ENCODE measurements at regions not wholly inside any gene's neighbourhood (a gene's known extent, or its start where the extent isn't known, plus 50 kb on each side); places are given as distances from the start of the nearest gene placed in this dataset.

GRCh38 chr11:109173504-109173903 is 248.5 kb upstream of the C11orf87 start:
- H3K9me3 Mint-ChIP-seq, result no peaks in the 10 kb centered on the region
- no peak overlapping the region for H3K27ac ChIP-seq
- no peaks in the 10 kb centered on the region for H3K4me1 ChIP-seq
- no peaks in the 10 kb centered on the region for H3K4me1 Mint-ChIP-seq
- TF ChIP-seq EZH2 (IDR thresholded peaks at IDR 0.05) (no peak), EZH2phosphoT487 (IDR thresholded peaks at IDR 0.05) (no peak), CTCF (IDR thresholded peaks at IDR 0.05) (no peak)
- H3K27me3 Mint-ChIP-seq (ENCODE audit: insufficient read depth, low read depth), result peaks cover 8% of the 10 kb centered on the region
- no peaks in the 10 kb centered on the region for H3K9me3 ChIP-seq (ENCODE audit: low read depth)
- no peaks in the 10 kb centered on the region for H3K36me3 Mint-ChIP-seq
- no peak overlapping the region for H3K4me3 ChIP-seq
- H3K9ac ChIP-seq, result no peak overlapping the region
- no peak for DNase-seq (ENCODE audit: low spot score)
- no peak overlapping the region for H3K4me2 ChIP-seq
- no peaks in the 10 kb centered on the region for H3K79me2 ChIP-seq (ENCODE audit: low read depth)
- no peaks in the 10 kb centered on the region for H3F3A ChIP-seq (ENCODE audit: low read depth)
- no peak overlapping the region for H3K27ac Mint-ChIP-seq
- H4K20me1 ChIP-seq (ENCODE audit: low read depth), result no peaks in the 10 kb centered on the region
- no peak overlapping the region for H3K4me3 Mint-ChIP-seq
- H3K36me3 ChIP-seq, result no peaks in the 10 kb centered on the region
- H3K27me3 ChIP-seq, result no peaks in the 10 kb centered on the region
- H2AFZ ChIP-seq (replicated peaks), result no peak overlapping the region

GRCh38 chr11:109184376-109184775 is 237.6 kb upstream of the C11orf87 start:
- H3K9me3 Mint-ChIP-seq, result peaks cover 4% of the 10 kb centered on the region
- TF ChIP-seq EZH2phosphoT487 (IDR thresholded peaks at IDR 0.05) (no peak), CTCF (IDR thresholded peaks at IDR 0.05) (no peak), EZH2 (IDR thresholded peaks at IDR 0.05) (no peak)
- no peaks in the 10 kb centered on the region for H3K27me3 Mint-ChIP-seq (ENCODE audit: insufficient read depth, low read depth)

GRCh38 chr11:109192864-109193263 is 229.1 kb upstream of the C11orf87 start:
- no peak overlapping the region for H3K27ac Mint-ChIP-seq
- no peaks in the 10 kb centered on the region for H3K4me1 Mint-ChIP-seq
- no peak overlapping the region for H3K4me3 Mint-ChIP-seq
- no peaks in the 10 kb centered on the region for H4K20me1 ChIP-seq (ENCODE audit: low read depth)
- no peak overlapping the region for H3K9ac ChIP-seq
- H3K27me3 ChIP-seq, result no peaks in the 10 kb centered on the region
- H3K79me2 ChIP-seq (ENCODE audit: low read depth), result no peaks in the 10 kb centered on the region
- H3K4me1 ChIP-seq, result no peaks in the 10 kb centered on the region
- H3K27ac ChIP-seq, result no peak overlapping the region
- no peak overlapping the region for H3K4me2 ChIP-seq
- H3K36me3 ChIP-seq, result no peaks in the 10 kb centered on the region
- no peaks in the 10 kb centered on the region for H3K9me3 ChIP-seq (ENCODE audit: low read depth)
- H3K9me3 Mint-ChIP-seq, result peaks cover 27% of the 10 kb centered on the region
- H3F3A ChIP-seq (ENCODE audit: low read depth), result no peaks in the 10 kb centered on the region
- DNase-seq (ENCODE audit: low spot score), result no peak
- peaks cover 4% of the 10 kb centered on the region for H3K36me3 Mint-ChIP-seq
- no peak overlapping the region for H3K4me3 ChIP-seq
- TF ChIP-seq EZH2 (IDR thresholded peaks at IDR 0.05), result no peak
- H3K27me3 Mint-ChIP-seq (ENCODE audit: insufficient read depth, low read depth), result peaks cover 3% of the 10 kb centered on the region
- H2AFZ ChIP-seq (replicated peaks), result no peak overlapping the region

More at GRCh38 chr11:109184376-109184775, 237.6 kb upstream of the C11orf87 start:
- no peaks in the 10 kb centered on the region for H3F3A ChIP-seq (ENCODE audit: low read depth)
- Mint-ChIP-seq H3K4me1 (no peaks in the 10 kb centered on the region), H3K4me3 (no peak overlapping the region), H3K36me3 (no peaks in the 10 kb centered on the region), H3K27ac (no peak overlapping the region)
- no peaks in the 10 kb centered on the region for H3K79me2 ChIP-seq (ENCODE audit: low read depth)
- no peak overlapping the region for H2AFZ ChIP-seq (replicated peaks)
- no peak overlapping the region for H3K4me2 ChIP-seq
- H3K9me3 ChIP-seq (ENCODE audit: low read depth), result no peaks in the 10 kb centered on the region
- no peaks in the 10 kb centered on the region for H3K36me3 ChIP-seq
- DNase-seq (ENCODE audit: low spot score), result no peak
- H3K27me3 ChIP-seq, result no peaks in the 10 kb centered on the region
- no peaks in the 10 kb centered on the region for H4K20me1 ChIP-seq (ENCODE audit: low read depth)
- no peak overlapping the region for H3K9ac ChIP-seq
- no peaks in the 10 kb centered on the region for H3K4me1 ChIP-seq
- no peak overlapping the region for H3K27ac ChIP-seq
- H3K4me3 ChIP-seq, result no peak overlapping the region

GRCh38 chr11:109193880-109194279 is 228.1 kb upstream of the C11orf87 start:
- Histone ChIP-seq H2AFZ (replicated peaks) (no peak overlapping the region), H3K36me3 (no peaks in the 10 kb centered on the region), H3K4me3 (no peak overlapping the region), H3F3A (ENCODE audit: low read depth) (no peaks in the 10 kb centered on the region), H3K27ac (no peak overlapping the region), H3K79me2 (ENCODE audit: low read depth) (no peaks in the 10 kb centered on the region), H3K9ac (no peak overlapping the region), H4K20me1 (ENCODE audit: low read depth) (no peaks in the 10 kb centered on the region), H3K4me2 (no peak overlapping the region), H3K27me3 (no peaks in the 10 kb centered on the region), H3K4me1 (no peaks in the 10 kb centered on the region), H3K9me3 (ENCODE audit: low read depth) (no peaks in the 10 kb centered on the region)
- Mint-ChIP-seq H3K4me1 (no peaks in the 10 kb centered on the region), H3K4me3 (no peak overlapping the region), H3K27ac (no peak overlapping the region), H3K9me3 (peaks cover 23% of the 10 kb centered on the region), H3K27me3 (ENCODE audit: insufficient read depth, low read depth) (peaks cover 3% of the 10 kb centered on the region), H3K36me3 (peaks cover 4% of the 10 kb centered on the region)
- no peak for TF ChIP-seq CTCF (IDR thresholded peaks at IDR 0.05)
- no peak for TF ChIP-seq EZH2 (IDR thresholded peaks at IDR 0.05)
- TF ChIP-seq EZH2phosphoT487 (IDR thresholded peaks at IDR 0.05), result no peak
- DNase-seq (ENCODE audit: low spot score), result no peak

Measured in neural progenitor cell (in vitro differentiated cells).